ENCODE measurements at regions not wholly inside any gene's neighbourhood (a gene's known extent, or its start where the extent isn't known, plus 50 kb on each side); places are given as distances from the start of the nearest gene placed in this dataset.

- no peak for TF ChIP-seq POLR2A (IDR thresholded peaks at IDR 0.05)
- TF ChIP-seq, protein P1, sequence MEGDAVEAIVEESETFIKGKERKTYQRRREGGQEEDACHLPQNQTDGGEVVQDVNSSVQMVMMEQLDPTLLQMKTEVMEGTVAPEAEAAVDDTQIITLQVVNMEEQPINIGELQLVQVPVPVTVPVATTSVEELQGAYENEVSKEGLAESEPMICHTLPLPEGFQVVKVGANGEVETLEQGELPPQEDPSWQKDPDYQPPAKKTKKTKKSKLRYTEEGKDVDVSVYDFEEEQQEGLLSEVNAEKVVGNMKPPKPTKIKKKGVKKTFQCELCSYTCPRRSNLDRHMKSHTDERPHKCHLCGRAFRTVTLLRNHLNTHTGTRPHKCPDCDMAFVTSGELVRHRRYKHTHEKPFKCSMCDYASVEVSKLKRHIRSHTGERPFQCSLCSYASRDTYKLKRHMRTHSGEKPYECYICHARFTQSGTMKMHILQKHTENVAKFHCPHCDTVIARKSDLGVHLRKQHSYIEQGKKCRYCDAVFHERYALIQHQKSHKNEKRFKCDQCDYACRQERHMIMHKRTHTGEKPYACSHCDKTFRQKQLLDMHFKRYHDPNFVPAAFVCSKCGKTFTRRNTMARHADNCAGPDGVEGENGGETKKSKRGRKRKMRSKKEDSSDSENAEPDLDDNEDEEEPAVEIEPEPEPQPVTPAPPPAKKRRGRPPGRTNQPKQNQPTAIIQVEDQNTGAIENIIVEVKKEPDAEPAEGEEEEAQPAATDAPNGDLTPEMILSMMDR (IDR thresholded peaks at IDR 0.05) = no peak
- no peak for TF ChIP-seq POLR2AphosphoS5 (IDR thresholded peaks at IDR 0.05; ENCODE audit: insufficient read depth in 1 of 2, low read depth in 1 of 2)
These were observed 49.7 kb upstream of the LMO4 start for GRCh38 chr1:87278825-87279535.
